H1 (cell line): ENCODE measurements at regions not wholly inside any gene's neighbourhood (a gene's known extent, or its start where the extent isn't known, plus 50 kb on each side); places are given as distances from the start of the nearest gene placed in this dataset.

ENCODE experiments used
- CTCF ChIP-seq, 3 experiments: IDR thresholded peaks; 1 replicate in 2 of 3; 2 replicates in 1 of 3; pipeline versions ENCODE4 v1.5.1 to v1.6.1; 2011; ENCODE audit warnings: low read length in 3 of 3, mild to moderate bottlenecking in 3 of 3, inconsistent platforms in 2 of 3, low read depth in 1 of 3, moderate library complexity in 1 of 3; ENCODE audit not compliant: insufficient read depth in 1 of 3; ENCODE audit errors: control extremely low read depth in 1 of 3
- KDM1A ChIP-seq: fragments of 200-600, 300-600 bp; sonication (generic); IDR thresholded peaks from 2 replicates; pipeline ENCODE4 v1.7.1; 2016; ENCODE audit warnings: mild to moderate bottlenecking, low read length, borderline replicate concordance

DNA sequence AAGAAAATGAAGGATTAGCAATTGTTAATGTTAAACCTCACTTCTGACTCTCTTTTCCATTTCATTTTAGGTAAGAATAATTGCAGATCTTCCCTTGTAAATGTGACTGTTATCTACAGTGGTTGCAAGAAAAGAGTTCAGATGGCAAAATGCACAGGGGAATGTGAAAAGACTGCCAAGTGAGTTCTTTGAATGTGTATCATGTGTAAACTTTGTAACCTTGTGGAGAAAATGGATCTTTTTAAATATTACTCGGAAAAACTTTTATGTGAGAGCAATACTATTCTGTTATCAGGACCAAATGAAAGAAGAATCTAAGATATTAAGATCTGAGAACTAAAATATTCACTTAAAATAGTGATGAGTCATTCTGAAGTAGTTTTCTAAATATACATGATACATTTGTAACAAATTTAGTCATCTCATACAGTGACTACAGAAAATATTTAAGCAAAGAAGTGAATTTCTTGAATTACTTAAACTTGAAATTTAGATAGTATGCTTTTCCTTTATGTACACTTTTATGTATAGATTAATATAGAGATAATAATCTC, 122.5 kb upstream of the CNTN1 start:
- TF ChIP-seq KDM1A (no peak), CTCF (IDR thresholded peaks at IDR 0.05; ENCODE audit: control extremely low read depth in 1 of 3, insufficient read depth in 1 of 3, low read depth in 1 of 3, low read length in 3 of 3) (no peak)
